ENCODE measurements at regions not wholly inside any gene's neighbourhood (a gene's known extent, or its start where the extent isn't known, plus 50 kb on each side); places are given as distances from the start of the nearest gene placed in this dataset.

DNA sequence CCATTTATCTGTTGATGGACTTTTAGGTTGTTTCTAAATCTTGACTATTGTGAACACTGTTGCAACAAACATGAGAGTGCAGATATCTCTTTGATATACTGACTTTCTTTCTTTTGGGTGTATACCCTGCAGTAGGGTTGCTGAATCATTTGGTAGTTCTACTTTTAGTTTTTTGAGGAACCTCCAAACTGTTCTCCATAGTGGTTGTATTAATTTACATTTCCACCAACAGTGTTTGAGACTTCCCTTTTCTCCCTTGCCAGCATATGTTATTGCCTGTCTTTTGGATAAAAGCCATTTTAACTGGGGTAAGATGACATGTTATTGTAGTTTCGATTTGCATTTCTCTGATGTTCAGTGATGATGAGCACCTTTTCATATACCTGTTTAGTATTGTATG is 330.0 kb downstream of the DDX10 start:
- Histone ChIP-seq H3K4me1 (ENCODE audit: control insufficient read depth in 3 of 3, insufficient read depth in 2 of 3, low read depth in 1 of 3, low read length in 2 of 3) (no peaks in the 10 kb centered on the region), H3K27ac (ENCODE audit: low read depth in 1 of 3, low read length in 2 of 3) (no peak overlapping the region), H3K27me3 (ENCODE audit: control insufficient read depth in 3 of 3, insufficient read depth in 3 of 3, low read length in 3 of 3) (no peaks in the 10 kb centered on the region), H3K36me3 (ENCODE audit: control insufficient read depth in 3 of 3, insufficient read depth in 2 of 3, low read depth in 1 of 3, low read length in 3 of 3) (no peaks in the 10 kb centered on the region), H3K4me3 (ENCODE audit: low read depth in 1 of 3, low read length in 3 of 3) (no peak overlapping the region), H3K9me3 (ENCODE audit: control insufficient read depth in 2 of 2, insufficient read depth in 1 of 2, low read depth in 1 of 2, low read length in 1 of 2) (no peaks in the 10 kb centered on the region)
- WGBS, 3 donors = 42 to 86% (median 74%) methylated on average over 1 of the region's 1 CpG
- FAIRE-seq (no peak), DNase-seq (no peak)

GRCh38 chr11:108997826-108998225 is 333.0 kb downstream of the DDX10 start:
- no peak for FAIRE-seq

GRCh38 chr11:109000531-109000930 is 335.7 kb downstream of the DDX10 start:
- 29 to 56% (median 37%) methylated on average over 1 of the region's 1 CpG for WGBS, 3 donors
- Histone ChIP-seq H3K4me1 (ENCODE audit: control insufficient read depth in 3 of 3, insufficient read depth in 2 of 3, low read depth in 1 of 3, low read length in 2 of 3) (no peaks in the 10 kb centered on the region), H3K4me3 (ENCODE audit: low read depth in 1 of 3, low read length in 3 of 3) (no peak overlapping the region), H3K36me3 (ENCODE audit: control insufficient read depth in 3 of 3, insufficient read depth in 2 of 3, low read depth in 1 of 3, low read length in 3 of 3) (no peaks in the 10 kb centered on the region), H3K9me3 (ENCODE audit: control insufficient read depth in 2 of 2, insufficient read depth in 1 of 2, low read depth in 1 of 2, low read length in 1 of 2) (peaks cover 0 to 11% of the 10 kb centered on the region in 2 donors), H3K27me3 (ENCODE audit: control insufficient read depth in 3 of 3, insufficient read depth in 3 of 3, low read length in 3 of 3) (no peaks in the 10 kb centered on the region), H3K27ac (ENCODE audit: low read depth in 1 of 3, low read length in 2 of 3) (no peak overlapping the region)
- DNase-seq (no peak), FAIRE-seq (no peak)

More at GRCh38 chr11:108997826-108998225, 333.0 kb downstream of the DDX10 start:
- Histone ChIP-seq H3K27me3 (ENCODE audit: control insufficient read depth in 3 of 3, insufficient read depth in 3 of 3, low read length in 3 of 3) (no peaks in the 10 kb centered on the region), H3K36me3 (ENCODE audit: control insufficient read depth in 3 of 3, insufficient read depth in 2 of 3, low read depth in 1 of 3, low read length in 3 of 3) (no peaks in the 10 kb centered on the region), H3K4me1 (ENCODE audit: control insufficient read depth in 3 of 3, insufficient read depth in 2 of 3, low read depth in 1 of 3, low read length in 2 of 3) (no peaks in the 10 kb centered on the region), H3K27ac (ENCODE audit: low read depth in 1 of 3, low read length in 2 of 3) (no peak overlapping the region), H3K4me3 (ENCODE audit: low read depth in 1 of 3, low read length in 3 of 3) (no peak overlapping the region), H3K9me3 (ENCODE audit: control insufficient read depth in 2 of 2, insufficient read depth in 1 of 2, low read depth in 1 of 2, low read length in 1 of 2) (peaks cover 0 to 11% of the 10 kb centered on the region in 2 donors)
- DNase-seq = no peak

- H3K4me3 ChIP-seq (ENCODE audit: low read depth in 1 of 3, low read length in 3 of 3) = no peak overlapping the region
- no peaks in the 10 kb centered on the region for H3K36me3 ChIP-seq (ENCODE audit: control insufficient read depth in 3 of 3, insufficient read depth in 2 of 3, low read depth in 1 of 3, low read length in 3 of 3)
- H3K9me3 ChIP-seq (ENCODE audit: control insufficient read depth in 2 of 2, insufficient read depth in 1 of 2, low read depth in 1 of 2, low read length in 1 of 2) = peaks cover 0 to 11% of the 10 kb centered on the region in 2 donors
- FAIRE-seq (no peak), DNase-seq (no peak)
- H3K4me1 ChIP-seq (ENCODE audit: control insufficient read depth in 3 of 3, insufficient read depth in 2 of 3, low read depth in 1 of 3, low read length in 2 of 3) = no peaks in the 10 kb centered on the region
- H3K27ac ChIP-seq (ENCODE audit: low read depth in 1 of 3, low read length in 2 of 3) = no peak overlapping the region
- H3K27me3 ChIP-seq (ENCODE audit: control insufficient read depth in 3 of 3, insufficient read depth in 3 of 3, low read length in 3 of 3) = no peaks in the 10 kb centered on the region
Measured at GRCh38 chr11:109001585-109001984, 336.7 kb downstream of the DDX10 start.

- FAIRE-seq = no peak
Measured at GRCh38 chr11:109012991-109013390, 348.1 kb downstream of the DDX10 start.

DNA sequence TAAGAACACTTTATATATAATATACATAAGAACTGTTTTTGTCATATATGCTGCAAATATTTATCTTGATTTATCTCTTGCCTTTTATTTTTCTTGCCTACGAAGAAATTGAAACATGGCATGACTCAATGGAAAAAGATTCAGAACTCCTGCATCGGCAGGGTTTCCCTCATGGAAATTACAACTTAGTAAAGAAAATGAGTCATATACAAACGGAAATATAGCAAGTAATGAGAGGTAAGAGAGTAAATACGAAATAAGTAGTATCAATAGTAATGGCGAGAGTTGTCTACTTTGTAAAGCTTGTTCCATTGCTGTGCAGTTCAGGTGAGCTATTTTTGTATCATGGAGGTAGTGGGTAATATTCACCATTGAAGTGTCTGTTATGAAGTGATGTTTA is 350.4 kb downstream of the DDX10 start:
- H3K4me3 ChIP-seq (ENCODE audit: low read depth in 1 of 3, low read length in 3 of 3) = no peak overlapping the region
- no peak overlapping the region for H3K27ac ChIP-seq (ENCODE audit: low read depth in 1 of 3, low read length in 2 of 3)
- DNase-seq = no peak
- no peaks in the 10 kb centered on the region for H3K9me3 ChIP-seq (ENCODE audit: control insufficient read depth in 2 of 2, insufficient read depth in 1 of 2, low read depth in 1 of 2, low read length in 1 of 2)
- H3K4me1 ChIP-seq (ENCODE audit: control insufficient read depth in 3 of 3, insufficient read depth in 2 of 3, low read depth in 1 of 3, low read length in 2 of 3) = no peaks in the 10 kb centered on the region
- H3K36me3 ChIP-seq (ENCODE audit: control insufficient read depth in 3 of 3, insufficient read depth in 2 of 3, low read depth in 1 of 3, low read length in 3 of 3) = no peaks in the 10 kb centered on the region
- FAIRE-seq = no peak
- no peaks in the 10 kb centered on the region for H3K27me3 ChIP-seq (ENCODE audit: control insufficient read depth in 3 of 3, insufficient read depth in 3 of 3, low read length in 3 of 3)
- WGBS, 3 donors = 68 to 77% (median 75%) methylated on average over 5 of the region's 5 CpGs

More at GRCh38 chr11:109012991-109013390, 348.1 kb downstream of the DDX10 start:
- Histone ChIP-seq H3K4me1 (ENCODE audit: control insufficient read depth in 3 of 3, insufficient read depth in 2 of 3, low read depth in 1 of 3, low read length in 2 of 3) (no peaks in the 10 kb centered on the region), H3K27me3 (ENCODE audit: control insufficient read depth in 3 of 3, insufficient read depth in 3 of 3, low read length in 3 of 3) (no peaks in the 10 kb centered on the region), H3K4me3 (ENCODE audit: low read depth in 1 of 3, low read length in 3 of 3) (no peak overlapping the region), H3K9me3 (ENCODE audit: control insufficient read depth in 2 of 2, insufficient read depth in 1 of 2, low read depth in 1 of 2, low read length in 1 of 2) (no peaks in the 10 kb centered on the region), H3K36me3 (ENCODE audit: control insufficient read depth in 3 of 3, insufficient read depth in 2 of 3, low read depth in 1 of 3, low read length in 3 of 3) (no peaks in the 10 kb centered on the region), H3K27ac (ENCODE audit: low read depth in 1 of 3, low read length in 2 of 3) (no peak overlapping the region)
- WGBS, 3 donors = 63 to 71% (median 66%) methylated on average over 4 of the region's 4 CpGs
- DNase-seq = no peak

GRCh38 chr11:109016724-109017123 is 351.9 kb downstream of the DDX10 start:
- FAIRE-seq (no peak), DNase-seq (peak in 1 of 2 donors; percentile 5)
- Histone ChIP-seq H3K9me3 (ENCODE audit: control insufficient read depth in 2 of 2, insufficient read depth in 1 of 2, low read depth in 1 of 2, low read length in 1 of 2) (no peaks in the 10 kb centered on the region), H3K27ac (ENCODE audit: low read depth in 1 of 3, low read length in 2 of 3) (no peak overlapping the region), H3K4me3 (ENCODE audit: low read depth in 1 of 3, low read length in 3 of 3) (no peak overlapping the region), H3K36me3 (ENCODE audit: control insufficient read depth in 3 of 3, insufficient read depth in 2 of 3, low read depth in 1 of 3, low read length in 3 of 3) (no peaks in the 10 kb centered on the region), H3K27me3 (ENCODE audit: control insufficient read depth in 3 of 3, insufficient read depth in 3 of 3, low read length in 3 of 3) (no peaks in the 10 kb centered on the region), H3K4me1 (ENCODE audit: control insufficient read depth in 3 of 3, insufficient read depth in 2 of 3, low read depth in 1 of 3, low read length in 2 of 3) (no peaks in the 10 kb centered on the region)
- WGBS, 3 donors = 0 to 36% (median 24%) methylated on average over 1 of the region's 1 CpG

GRCh38 chr11:109017489-109017888 is 352.6 kb downstream of the DDX10 start:
- H3K4me1 ChIP-seq (ENCODE audit: control insufficient read depth in 3 of 3, insufficient read depth in 2 of 3, low read depth in 1 of 3, low read length in 2 of 3) = no peaks in the 10 kb centered on the region
- H3K4me3 ChIP-seq (ENCODE audit: low read depth in 1 of 3, low read length in 3 of 3) = no peak overlapping the region
- 71 to 83% (median 79%) methylated on average over 6 of the region's 6 CpGs for WGBS, 3 donors
- H3K27me3 ChIP-seq (ENCODE audit: control insufficient read depth in 3 of 3, insufficient read depth in 3 of 3, low read length in 3 of 3) = no peaks in the 10 kb centered on the region
- H3K27ac ChIP-seq (ENCODE audit: low read depth in 1 of 3, low read length in 2 of 3) = no peak overlapping the region
- no peaks in the 10 kb centered on the region for H3K36me3 ChIP-seq (ENCODE audit: control insufficient read depth in 3 of 3, insufficient read depth in 2 of 3, low read depth in 1 of 3, low read length in 3 of 3)
- DNase-seq (no peak), FAIRE-seq (no peak)
- H3K9me3 ChIP-seq (ENCODE audit: control insufficient read depth in 2 of 2, insufficient read depth in 1 of 2, low read depth in 1 of 2, low read length in 1 of 2) = no peaks in the 10 kb centered on the region

DNA sequence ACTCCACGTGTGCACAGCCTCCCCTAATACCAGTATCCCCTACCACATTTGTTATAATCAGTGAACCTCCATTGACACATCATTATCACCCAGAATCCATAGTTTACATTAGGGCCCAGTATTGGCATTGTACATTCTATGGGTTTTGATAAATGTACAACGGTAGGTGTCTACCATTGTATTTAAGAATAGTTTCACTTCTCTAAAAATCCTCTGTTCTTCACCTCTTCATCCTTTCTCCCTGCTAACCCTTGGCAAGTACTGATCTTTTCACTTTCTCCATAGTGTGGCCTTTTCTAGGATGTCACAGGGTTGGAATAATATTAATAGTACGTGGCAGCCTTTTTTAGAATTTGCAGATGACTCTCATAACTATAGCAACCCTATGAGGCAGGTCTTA is 353.8 kb downstream of the DDX10 start:
- Histone ChIP-seq H3K27ac (ENCODE audit: low read depth in 1 of 3, low read length in 2 of 3) (no peak overlapping the region), H3K4me1 (ENCODE audit: control insufficient read depth in 3 of 3, insufficient read depth in 2 of 3, low read depth in 1 of 3, low read length in 2 of 3) (no peaks in the 10 kb centered on the region), H3K9me3 (ENCODE audit: control insufficient read depth in 2 of 2, insufficient read depth in 1 of 2, low read depth in 1 of 2, low read length in 1 of 2) (no peaks in the 10 kb centered on the region), H3K4me3 (ENCODE audit: low read depth in 1 of 3, low read length in 3 of 3) (no peak overlapping the region), H3K27me3 (ENCODE audit: control insufficient read depth in 3 of 3, insufficient read depth in 3 of 3, low read length in 3 of 3) (no peaks in the 10 kb centered on the region), H3K36me3 (ENCODE audit: control insufficient read depth in 3 of 3, insufficient read depth in 2 of 3, low read depth in 1 of 3, low read length in 3 of 3) (no peaks in the 10 kb centered on the region)
- DNase-seq = no peak
- 59 to 70% (median 64%) methylated on average over 3 of the region's 3 CpGs for WGBS, 3 donors
- FAIRE-seq = no peak
